IPS DF 6.9 (cell line): ENCODE measurements at regions not wholly inside any gene's neighbourhood (a gene's known extent, or its start where the extent isn't known, plus 50 kb on each side); places are given as distances from the start of the nearest gene placed in this dataset.

Source experiments
- DNase-seq: peaks from one replicate; pipeline ENCODE4 v3.0.0-alpha.2; 2013; ENCODE audit warnings: low read depth, low spot score
- H3K27ac ChIP-seq: one replicate; pipeline ENCODE4 v1.5.1; 2013; ENCODE audit warnings: low read length, control low read depth
- H3K27me3 ChIP-seq: 2 replicates; pipeline ENCODE4 v1.6.1; 2013; ENCODE audit warnings: mild to moderate bottlenecking, low read length; ENCODE audit not compliant: control insufficient read depth, insufficient read depth
- H3K36me3 ChIP-seq: 2 replicates; pipeline ENCODE4 v1.6.1; 2013; ENCODE audit warnings: low read length; ENCODE audit not compliant: control insufficient read depth, insufficient read depth
- H3K4me1 ChIP-seq: 2 replicates; pipeline ENCODE4 v1.6.1; 2013; ENCODE audit warnings: low read length; ENCODE audit not compliant: control insufficient read depth, insufficient read depth
- H3K4me3 ChIP-seq: 2 replicates; pipeline ENCODE4 v1.5.1; 2013; ENCODE audit warnings: mild to moderate bottlenecking, low read length
- H3K9me3 ChIP-seq: 2 replicates; pipeline ENCODE4 v1.6.1; 2013; ENCODE audit warnings: low read length, inconsistent platforms; ENCODE audit not compliant: control insufficient read depth, insufficient read depth
- WGBS: extraction: QIAGEN DNeasy Blood & Tissue Kit; methylation state at CpG from one replicate; pipeline ENCODE4 v1.1.7; 2013; ENCODE audit warnings: mixed read lengths, missing lambda C conversion rate; ENCODE audit not compliant: insufficient read length, insufficient coverage; 5-methylcytosine and 5-hydroxymethylcytosine counted together

DNA sequence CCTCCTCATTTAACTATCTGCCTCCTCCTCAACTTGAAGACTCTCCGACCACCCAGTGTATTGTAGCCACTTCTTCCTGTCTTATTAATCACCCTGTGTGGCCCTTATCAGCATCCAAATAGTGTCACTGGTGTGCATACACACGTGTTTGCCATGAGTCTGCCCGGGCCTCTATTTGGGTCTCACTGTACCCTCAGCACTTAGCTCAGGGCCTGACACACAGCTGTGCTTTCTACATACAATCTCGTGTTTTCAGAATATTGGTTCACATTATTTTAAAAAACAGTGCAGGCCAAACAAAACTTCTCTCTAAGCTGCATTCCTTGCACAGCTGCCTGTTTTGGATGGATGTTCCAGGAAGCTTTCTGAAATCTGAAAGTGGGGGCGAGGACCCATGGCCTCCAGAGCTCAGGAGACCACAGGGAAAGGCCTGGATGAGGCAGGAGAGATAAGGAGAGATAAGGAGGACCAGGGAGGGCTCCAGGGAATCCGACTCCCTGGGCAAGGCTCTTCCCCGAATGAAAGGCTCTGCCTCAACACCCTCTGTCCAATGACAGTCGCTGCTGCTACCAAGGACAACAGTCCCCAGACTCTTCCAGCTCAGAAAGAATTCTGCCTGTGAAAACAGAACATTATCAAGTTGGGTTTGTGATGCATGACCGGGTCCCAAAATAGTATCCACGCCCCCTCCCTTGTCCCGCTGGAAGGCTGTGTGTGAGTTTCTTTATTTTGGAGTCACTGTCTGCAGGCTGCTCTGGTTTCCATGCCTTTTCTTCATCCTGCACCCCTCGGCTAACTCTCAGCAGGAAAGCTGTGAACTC is 255.6 kb downstream of the NSG2 start:
- no peaks in the 10 kb centered on the region for H3K36me3 ChIP-seq
- no peak overlapping the region for H3K4me3 ChIP-seq
- WGBS = no CpG with 5 or more reads among the region's 12 CpGs
- no peak for DNase-seq
- no peak overlapping the region for H3K27ac ChIP-seq
- peaks cover 3% of the 10 kb centered on the region; the same call in 1 of the 2 replicates for H3K4me1 ChIP-seq
- no peaks in the 10 kb centered on the region for H3K27me3 ChIP-seq
- H3K9me3 ChIP-seq = no peaks in the 10 kb centered on the region

DNA sequence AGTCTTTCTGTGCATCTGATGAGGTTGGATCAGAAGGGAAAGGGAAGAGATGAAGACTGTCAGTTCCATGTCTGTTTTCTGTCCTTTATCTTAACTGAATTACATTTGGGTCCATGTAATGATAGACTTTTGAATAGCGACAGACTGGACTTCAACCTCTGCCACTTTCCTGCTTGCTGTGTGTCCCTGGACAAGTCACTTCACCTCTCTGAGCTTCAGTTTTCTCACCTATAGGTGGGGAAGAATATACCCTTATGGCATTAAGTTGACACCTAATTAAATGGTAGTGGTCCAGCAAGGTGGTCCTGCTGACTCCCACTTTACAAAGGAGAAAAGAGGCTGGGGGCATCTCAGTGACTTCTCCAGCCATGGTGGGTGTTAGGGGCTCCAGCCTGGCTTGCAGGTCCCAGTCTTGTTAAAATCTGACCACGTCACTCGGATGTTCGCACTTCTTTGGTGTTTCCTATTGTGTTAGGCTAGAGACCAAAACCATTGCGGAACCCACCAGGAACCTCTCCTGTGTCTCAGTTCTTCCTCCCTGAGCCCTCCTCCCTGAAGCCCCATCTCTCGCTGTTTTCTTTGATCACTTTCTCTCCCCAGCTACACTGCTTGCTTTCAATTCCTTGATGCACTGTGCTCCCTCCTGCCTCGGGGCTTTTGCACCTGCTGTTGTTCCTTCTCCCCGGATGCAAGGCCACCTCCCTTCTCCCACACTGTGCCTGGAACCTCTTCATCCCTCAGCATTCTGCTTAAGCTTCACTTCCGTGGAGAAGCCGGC is 256.5 kb downstream of the NSG2 start:
- peaks cover 3% of the 10 kb centered on the region; the same call in 1 of the 2 replicates for H3K4me1 ChIP-seq
- no CpG with 5 or more reads among the region's 10 CpGs for WGBS
- DNase-seq = no peak
- H3K27ac ChIP-seq = no peak overlapping the region
- H3K27me3 ChIP-seq = no peaks in the 10 kb centered on the region
- H3K9me3 ChIP-seq = no peaks in the 10 kb centered on the region
- no peak overlapping the region for H3K4me3 ChIP-seq
- H3K36me3 ChIP-seq = no peaks in the 10 kb centered on the region

DNA sequence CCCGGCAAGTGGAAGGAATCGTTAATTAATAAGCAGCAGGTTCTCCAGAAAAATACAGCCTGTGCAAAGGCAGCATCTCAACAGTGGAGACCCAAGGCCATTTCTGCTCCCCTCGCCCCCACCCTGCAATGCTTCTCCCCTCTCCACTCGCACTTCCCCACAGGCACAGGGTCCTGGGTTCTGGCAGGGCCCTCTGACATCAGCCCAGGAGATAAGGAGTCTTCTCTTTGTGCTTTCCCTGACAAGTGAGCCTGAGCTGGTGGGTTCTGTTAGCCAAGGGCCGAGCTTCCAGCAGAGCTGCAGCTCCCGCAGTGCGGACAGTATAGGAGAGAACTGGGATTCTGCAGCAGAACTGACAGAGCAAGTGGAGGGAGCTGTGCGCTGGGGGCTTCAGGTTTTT is 257.5 kb downstream of the NSG2 start:
- Histone ChIP-seq H3K27me3 (no peaks in the 10 kb centered on the region), H3K36me3 (no peaks in the 10 kb centered on the region), H3K4me3 (no peak overlapping the region), H3K4me1 (peaks cover 3% of the 10 kb centered on the region; the same call in 1 of the 2 replicates), H3K9me3 (no peaks in the 10 kb centered on the region), H3K27ac (no peak overlapping the region)
- no CpG with 5 or more reads among the region's 8 CpGs for WGBS
- DNase-seq = no peak

DNA sequence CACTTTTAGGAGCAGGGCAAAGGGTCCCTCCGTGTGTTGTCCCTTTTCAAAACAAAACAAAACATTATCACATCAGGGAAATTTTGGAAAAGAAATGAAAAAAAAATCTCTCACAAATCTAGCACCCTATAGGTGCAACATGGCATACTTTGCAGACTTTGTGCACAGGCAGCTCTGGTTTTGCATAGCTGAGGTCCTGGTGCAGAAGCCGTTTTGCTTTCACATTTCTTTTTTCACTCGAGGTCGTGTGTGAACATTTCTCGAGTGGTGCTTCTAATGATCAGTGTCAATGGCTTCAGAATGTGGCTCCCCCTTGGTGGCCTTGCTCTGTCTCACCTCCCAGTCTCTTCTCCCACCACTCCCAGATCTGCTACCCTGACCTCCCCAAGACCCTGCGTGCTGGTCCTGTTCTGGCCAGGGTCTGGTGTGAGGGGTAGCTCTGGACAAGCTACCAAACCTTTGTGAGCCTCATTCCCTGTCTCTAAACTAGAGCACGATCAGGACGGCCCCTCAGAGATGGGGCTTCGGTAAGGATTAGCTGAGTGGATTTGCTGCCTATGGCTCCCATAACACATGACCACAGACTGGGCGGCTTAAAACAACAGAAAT is 258.0 kb downstream of the NSG2 start:
- Histone ChIP-seq H3K4me1 (peaks cover 3% of the 10 kb centered on the region; the same call in 1 of the 2 replicates), H3K36me3 (no peaks in the 10 kb centered on the region), H3K27me3 (no peaks in the 10 kb centered on the region), H3K27ac (no peak overlapping the region), H3K9me3 (no peaks in the 10 kb centered on the region), H3K4me3 (no peak overlapping the region)
- no peak for DNase-seq
- no CpG with 5 or more reads among the region's 10 CpGs for WGBS

DNA sequence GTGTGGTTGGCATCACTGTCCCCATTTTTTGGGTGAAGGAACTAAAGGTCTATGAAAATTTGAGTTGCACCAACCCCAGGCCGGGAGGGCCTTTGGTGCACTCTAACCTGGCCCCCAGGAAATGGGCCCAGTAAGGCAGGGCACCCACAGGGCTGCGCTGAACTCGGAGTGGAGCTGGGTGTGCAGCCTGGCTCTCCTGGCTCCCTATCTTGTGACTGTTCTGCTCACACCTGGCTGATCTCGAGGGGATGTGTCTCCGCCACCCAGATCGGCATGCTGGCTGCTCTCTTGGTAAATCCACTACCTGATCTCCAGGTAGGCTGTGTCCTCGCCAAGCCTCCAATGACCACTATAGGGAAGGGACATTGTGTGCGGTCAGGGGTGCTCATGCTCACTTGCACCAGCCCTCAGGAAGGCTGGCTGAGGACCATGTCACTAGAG is 259.8 kb downstream of the NSG2 start:
- Histone ChIP-seq H3K36me3 (no peaks in the 10 kb centered on the region), H3K4me3 (no peak overlapping the region), H3K4me1 (peaks cover 3% of the 10 kb centered on the region; the same call in 1 of the 2 replicates), H3K27me3 (no peaks in the 10 kb centered on the region), H3K27ac (no peak overlapping the region), H3K9me3 (no peaks in the 10 kb centered on the region)
- no CpG with 5 or more reads among the region's 8 CpGs for WGBS
- no peak for DNase-seq

DNA sequence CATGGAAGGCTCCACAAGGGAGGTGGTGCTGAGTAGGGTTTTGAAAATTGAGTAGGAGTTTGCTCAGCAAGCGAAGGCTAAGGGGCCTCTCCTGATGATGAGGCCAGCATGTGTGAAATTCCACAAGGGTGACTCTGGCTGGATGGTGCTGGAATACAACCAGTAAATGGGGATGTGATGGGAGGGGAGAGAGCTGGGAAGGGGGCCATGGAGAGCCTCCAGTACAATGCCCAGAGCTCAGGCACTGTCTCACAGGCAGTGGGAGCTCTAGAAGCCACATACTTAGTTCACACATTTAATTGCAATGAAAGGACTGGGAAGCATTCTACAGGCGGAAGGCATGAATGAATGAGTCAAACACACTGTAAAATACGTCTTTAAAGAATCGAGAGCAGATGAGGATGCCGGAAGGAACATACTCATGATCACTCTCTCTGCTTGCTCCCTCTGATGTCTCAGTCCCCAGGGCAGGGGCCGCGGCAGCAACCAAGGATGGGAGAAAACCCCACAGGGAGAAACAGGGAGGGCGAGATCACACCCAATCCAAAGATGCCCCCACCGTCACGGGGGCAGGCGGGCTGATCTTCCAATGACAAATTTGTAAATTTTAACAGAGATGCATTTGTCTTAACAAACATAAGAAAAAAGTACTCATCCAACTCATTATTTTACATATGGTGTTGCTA is 261.0 kb downstream of the NSG2 start:
- DNase-seq = no peak
- no peaks in the 10 kb centered on the region for H3K4me1 ChIP-seq

DNA sequence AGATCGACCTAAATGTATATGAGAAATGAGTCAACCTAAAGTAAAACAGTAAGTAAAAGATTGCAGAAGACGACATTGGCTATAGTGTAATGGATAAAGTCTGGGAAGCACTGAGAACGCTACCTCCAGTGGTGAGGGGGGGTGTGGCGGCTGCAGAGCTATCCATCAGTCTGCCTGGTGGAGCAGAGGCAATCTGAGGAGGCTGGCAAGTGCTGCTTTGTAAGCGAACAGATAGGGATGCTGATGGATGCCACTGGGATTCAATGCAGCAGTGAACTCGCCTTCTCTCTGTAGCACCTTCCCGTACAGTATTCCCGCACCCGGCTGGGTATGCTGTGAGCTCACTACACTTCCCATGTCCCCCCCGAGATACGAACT is 261.5 kb downstream of the NSG2 start:
- no peaks in the 10 kb centered on the region for H3K36me3 ChIP-seq
- H3K9me3 ChIP-seq = no peaks in the 10 kb centered on the region
- WGBS = no CpG with 5 or more reads among the region's 11 CpGs
- no peak for DNase-seq
- H3K4me3 ChIP-seq = no peak overlapping the region
- no peaks in the 10 kb centered on the region for H3K27me3 ChIP-seq
- H3K27ac ChIP-seq = no peak overlapping the region
- no peaks in the 10 kb centered on the region for H3K4me1 ChIP-seq

More for the DNA sequence above, 261.0 kb downstream of the NSG2 start:
- H3K27me3 ChIP-seq = no peaks in the 10 kb centered on the region
- no peaks in the 10 kb centered on the region for H3K36me3 ChIP-seq
- H3K4me3 ChIP-seq = no peak overlapping the region
- no peaks in the 10 kb centered on the region for H3K9me3 ChIP-seq
- no CpG with 5 or more reads among the region's 11 CpGs for WGBS
- H3K27ac ChIP-seq = no peak overlapping the region

DNA sequence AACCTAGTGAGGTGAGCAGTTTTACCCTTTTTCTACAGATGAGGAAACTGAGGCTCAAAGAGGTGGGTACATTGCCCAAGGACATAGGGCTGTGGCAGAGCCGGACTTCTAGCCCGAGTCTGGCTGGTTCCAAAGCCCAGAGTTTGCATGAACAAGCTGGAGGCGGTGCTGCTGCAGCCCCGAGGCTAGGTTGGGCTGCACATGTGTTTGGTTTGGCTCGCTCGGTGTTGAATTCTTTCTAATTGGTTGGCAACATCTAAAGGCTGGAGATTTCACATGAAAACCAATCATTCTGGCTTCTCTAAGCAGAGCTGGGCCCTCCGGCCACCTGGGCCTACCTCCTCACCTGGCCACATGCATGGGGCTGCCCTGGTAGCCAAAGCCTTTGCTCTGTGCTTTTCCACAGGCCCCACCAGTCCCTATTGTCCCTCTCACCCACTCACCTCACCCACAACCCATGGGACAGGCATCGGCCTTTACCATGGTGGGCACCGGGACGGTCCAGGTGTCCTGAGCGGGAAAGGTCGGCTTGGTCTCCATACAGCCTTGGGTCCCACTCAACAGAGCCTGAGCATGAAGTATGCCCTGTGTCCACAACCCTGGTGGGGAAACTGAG is 262.3 kb downstream of the NSG2 start:
- no CpG with 5 or more reads among the region's 12 CpGs for WGBS
- Histone ChIP-seq H3K27me3 (no peaks in the 10 kb centered on the region), H3K4me3 (no peak overlapping the region), H3K4me1 (no peaks in the 10 kb centered on the region), H3K36me3 (no peaks in the 10 kb centered on the region), H3K9me3 (no peaks in the 10 kb centered on the region), H3K27ac (no peak overlapping the region)
- DNase-seq = no peak

DNA sequence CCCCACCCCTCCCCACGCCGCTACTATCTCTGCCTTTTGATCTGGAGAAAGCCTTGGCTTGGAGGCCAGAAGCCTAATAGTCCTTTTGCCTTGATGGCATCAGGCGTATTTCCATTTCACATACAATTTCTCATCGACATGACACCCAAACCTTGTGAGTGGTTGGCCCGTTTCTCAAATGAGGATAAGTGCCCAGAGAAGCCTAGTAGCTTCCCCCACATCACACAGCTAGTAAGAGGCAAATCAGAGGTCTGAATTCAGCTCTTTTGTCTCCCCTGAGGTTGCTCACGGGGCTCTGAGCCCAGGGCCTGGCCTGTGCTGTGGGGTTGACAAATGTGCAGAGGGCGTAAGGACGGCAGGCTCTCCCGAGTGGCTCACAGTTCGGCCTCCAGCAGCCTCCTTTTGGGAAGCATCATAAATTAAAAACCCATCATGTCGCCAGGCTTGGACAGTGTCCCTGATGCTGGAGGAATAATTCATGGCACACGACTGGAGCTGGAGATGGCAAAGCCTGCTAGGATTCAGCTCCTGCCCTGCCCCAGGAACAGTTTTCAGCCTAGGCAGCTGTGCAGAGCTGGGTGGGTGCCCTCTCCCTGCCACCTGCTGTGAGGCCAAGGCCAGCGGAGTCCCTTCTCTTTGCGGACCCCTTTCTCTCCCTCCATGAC is 263.8 kb downstream of the NSG2 start:
- no peaks in the 10 kb centered on the region for H3K36me3 ChIP-seq
- no peak overlapping the region for H3K27ac ChIP-seq
- no peak overlapping the region for H3K4me3 ChIP-seq
- DNase-seq = no peak
- no peaks in the 10 kb centered on the region for H3K4me1 ChIP-seq
- no peaks in the 10 kb centered on the region for H3K27me3 ChIP-seq
- WGBS = no CpG with 5 or more reads among the region's 14 CpGs
- no peaks in the 10 kb centered on the region for H3K9me3 ChIP-seq
